ENCODE measurements at regions not wholly inside any gene's neighbourhood (a gene's known extent, or its start where the extent isn't known, plus 50 kb on each side); places are given as distances from the start of the nearest gene placed in this dataset.
"Not testable (repeated sequence)": the region's sequence is repeated elsewhere in the genome, so short reads cannot be mapped to it uniquely, and the experiment has no call there.

DNA sequence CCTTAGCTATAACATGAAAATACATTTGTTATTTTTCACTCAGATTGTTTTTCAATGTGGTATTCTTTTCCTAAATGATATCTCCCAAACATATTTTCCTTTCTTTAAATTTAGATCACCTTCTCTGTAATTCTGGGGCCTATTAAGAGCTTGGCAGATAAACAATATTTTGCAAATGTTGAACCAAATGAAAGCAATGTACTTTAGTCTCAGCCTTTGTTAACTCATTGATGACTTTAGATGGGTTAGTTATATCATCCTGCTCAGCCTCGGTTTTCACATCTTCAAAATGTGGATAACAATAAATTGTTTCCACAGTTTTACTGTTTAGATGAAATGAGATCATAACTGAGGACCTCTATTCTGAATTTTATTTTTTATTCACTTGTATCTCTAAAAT lies 1205.2 kb downstream of the SUCLG1 start:
- Histone ChIP-seq H3K9me3 (ENCODE audit: low read depth, low read length, poor library complexity, severe bottlenecking) (peaks cover 24% of the 10 kb centered on the region), H3K4me1 (ENCODE audit: insufficient read depth, low read length, poor library complexity, severe bottlenecking) (no peaks in the 10 kb centered on the region), H3K36me3 (ENCODE audit: insufficient read depth, low read length, poor library complexity, severe bottlenecking) (no peaks in the 10 kb centered on the region), H3K27ac (ENCODE audit: low read depth, low read length, poor library complexity, severe bottlenecking) (no peak overlapping the region), H3K27me3 (replicated peaks; ENCODE audit: insufficient read depth, low read depth, low read length, poor library complexity) (no peaks in the 10 kb centered on the region), H3K4me3 (ENCODE audit: low read depth, low read length, poor library complexity, severe bottlenecking) (no peak overlapping the region)
- DNase-seq (ENCODE audit: low spot score): no peak
- BruUV-seq (replicated peaks): no TSS peak
- intact Hi-C loops (cut with micrococcal nuclease; ENCODE audit: unreplicated experiment): no loop called here
- TF ChIP-seq, protein P1, sequence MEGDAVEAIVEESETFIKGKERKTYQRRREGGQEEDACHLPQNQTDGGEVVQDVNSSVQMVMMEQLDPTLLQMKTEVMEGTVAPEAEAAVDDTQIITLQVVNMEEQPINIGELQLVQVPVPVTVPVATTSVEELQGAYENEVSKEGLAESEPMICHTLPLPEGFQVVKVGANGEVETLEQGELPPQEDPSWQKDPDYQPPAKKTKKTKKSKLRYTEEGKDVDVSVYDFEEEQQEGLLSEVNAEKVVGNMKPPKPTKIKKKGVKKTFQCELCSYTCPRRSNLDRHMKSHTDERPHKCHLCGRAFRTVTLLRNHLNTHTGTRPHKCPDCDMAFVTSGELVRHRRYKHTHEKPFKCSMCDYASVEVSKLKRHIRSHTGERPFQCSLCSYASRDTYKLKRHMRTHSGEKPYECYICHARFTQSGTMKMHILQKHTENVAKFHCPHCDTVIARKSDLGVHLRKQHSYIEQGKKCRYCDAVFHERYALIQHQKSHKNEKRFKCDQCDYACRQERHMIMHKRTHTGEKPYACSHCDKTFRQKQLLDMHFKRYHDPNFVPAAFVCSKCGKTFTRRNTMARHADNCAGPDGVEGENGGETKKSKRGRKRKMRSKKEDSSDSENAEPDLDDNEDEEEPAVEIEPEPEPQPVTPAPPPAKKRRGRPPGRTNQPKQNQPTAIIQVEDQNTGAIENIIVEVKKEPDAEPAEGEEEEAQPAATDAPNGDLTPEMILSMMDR (conservative IDR thresholded peaks at IDR 0.05; ENCODE audit: low read depth, low read length): no peak
- TF ChIP-seq EZH2 (IDR thresholded peaks at IDR 0.05; ENCODE audit: borderline replicate concordance, low read depth, low read length, poor library complexity, severe bottlenecking): no peak
- POLR2A ChIA-PET (ENCODE audit: low non-redundant PET): no interaction called here
- CTCF ChIA-PET: no interaction called here

DNA sequence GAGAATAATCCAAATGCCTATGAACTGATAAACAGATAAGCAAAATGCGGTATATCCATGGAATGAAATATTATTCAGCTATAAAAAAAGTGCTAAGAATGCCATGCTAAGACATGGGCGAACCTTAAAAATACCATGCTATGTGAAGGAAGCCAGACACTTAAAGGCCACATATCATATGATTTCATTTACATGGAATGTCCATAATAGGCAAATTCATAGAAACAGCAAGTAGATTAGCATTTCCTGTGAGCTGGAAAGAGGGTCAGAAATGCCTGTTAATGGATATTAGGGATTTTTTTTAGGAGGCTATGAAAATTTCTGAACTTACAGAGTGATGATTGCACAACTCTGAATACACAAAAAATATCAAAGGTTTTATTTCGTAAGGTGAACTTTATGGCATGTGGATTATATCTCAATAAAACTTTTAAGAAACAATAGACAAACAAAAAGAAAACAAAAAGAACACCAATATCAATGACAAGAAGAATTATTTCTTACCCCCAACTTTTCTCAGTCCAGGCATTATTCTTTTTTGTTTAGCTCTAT lies 1207.7 kb downstream of the SUCLG1 start:
- Histone ChIP-seq H3K27ac (ENCODE audit: low read depth, low read length, poor library complexity, severe bottlenecking) (no peak overlapping the region), H3K4me3 (ENCODE audit: low read depth, low read length, poor library complexity, severe bottlenecking) (no peak overlapping the region), H3K27me3 (replicated peaks; ENCODE audit: insufficient read depth, low read depth, low read length, poor library complexity) (no peaks in the 10 kb centered on the region), H3K9me3 (ENCODE audit: low read depth, low read length, poor library complexity, severe bottlenecking) (peaks cover 22% of the 10 kb centered on the region), H3K36me3 (ENCODE audit: insufficient read depth, low read length, poor library complexity, severe bottlenecking) (no peaks in the 10 kb centered on the region), H3K4me1 (ENCODE audit: insufficient read depth, low read length, poor library complexity, severe bottlenecking) (no peaks in the 10 kb centered on the region)
- ChIA-PET POLR2A (ENCODE audit: low non-redundant PET) (no interaction called here), CTCF (no interaction called here)
- TF ChIP-seq, protein P1 (conservative IDR thresholded peaks at IDR 0.05; ENCODE audit: low read depth, low read length): no peak
- TF ChIP-seq EZH2 (IDR thresholded peaks at IDR 0.05; ENCODE audit: borderline replicate concordance, low read depth, low read length, poor library complexity, severe bottlenecking): no peak
- no peak for DNase-seq (ENCODE audit: low spot score)
- intact Hi-C loops (cut with micrococcal nuclease; ENCODE audit: unreplicated experiment): no loop called here
- BruUV-seq (replicated peaks): no TSS peak

DNA sequence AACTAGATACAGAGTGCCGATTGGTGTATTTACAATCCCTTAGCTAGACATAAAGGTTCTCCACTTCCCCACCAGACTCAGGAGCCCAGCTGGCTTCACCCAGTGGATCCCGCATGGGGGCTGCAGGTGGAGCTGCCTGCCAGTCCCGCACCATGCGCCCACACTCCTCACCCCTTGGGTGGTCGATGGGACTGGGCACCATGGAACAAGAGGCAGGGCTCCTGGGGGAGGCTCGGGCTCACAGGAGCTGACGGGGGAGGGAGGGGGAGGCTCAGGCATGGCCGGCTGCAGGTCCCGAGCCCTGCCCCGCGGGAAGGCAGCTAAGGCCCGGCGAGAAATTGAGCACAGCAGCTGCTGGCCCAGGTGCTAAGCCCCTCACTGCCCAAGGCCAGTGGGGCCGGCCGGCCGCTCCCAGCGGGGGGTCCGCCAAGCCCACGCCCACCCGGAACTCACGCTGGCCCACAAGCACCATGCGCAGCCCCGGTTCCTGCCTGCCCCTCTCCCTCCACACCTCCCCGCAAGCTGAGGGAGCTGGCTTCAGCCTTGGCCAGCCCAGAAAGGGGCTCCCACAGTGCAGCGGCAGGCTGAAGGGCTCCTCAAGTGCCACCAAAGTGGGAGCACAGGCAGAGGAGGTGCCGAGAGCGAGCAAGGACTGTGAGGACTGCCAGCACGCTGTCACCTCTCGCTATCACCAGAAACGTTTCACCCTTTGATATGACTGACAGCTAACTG lies 1213.1 kb downstream of the SUCLG1 start:
- H3K27me3 ChIP-seq (replicated peaks; ENCODE audit: insufficient read depth, low read depth, low read length, poor library complexity); BruUV-seq (replicated peaks); intact Hi-C loops (cut with micrococcal nuclease; ENCODE audit: unreplicated experiment); H3K27ac ChIP-seq (ENCODE audit: low read depth, low read length, poor library complexity, severe bottlenecking); POLR2A ChIA-PET (ENCODE audit: low non-redundant PET); H3K4me3 ChIP-seq (ENCODE audit: low read depth, low read length, poor library complexity, severe bottlenecking); DNase-seq (ENCODE audit: low spot score); CTCF ChIA-PET; H3K36me3 ChIP-seq (ENCODE audit: insufficient read depth, low read length, poor library complexity, severe bottlenecking); H3K4me1 ChIP-seq (ENCODE audit: insufficient read depth, low read length, poor library complexity, severe bottlenecking): not testable (repeated sequence)
- H3K9me3 ChIP-seq (ENCODE audit: low read depth, low read length, poor library complexity, severe bottlenecking): peaks cover 15% of the 10 kb centered on the region

DNA sequence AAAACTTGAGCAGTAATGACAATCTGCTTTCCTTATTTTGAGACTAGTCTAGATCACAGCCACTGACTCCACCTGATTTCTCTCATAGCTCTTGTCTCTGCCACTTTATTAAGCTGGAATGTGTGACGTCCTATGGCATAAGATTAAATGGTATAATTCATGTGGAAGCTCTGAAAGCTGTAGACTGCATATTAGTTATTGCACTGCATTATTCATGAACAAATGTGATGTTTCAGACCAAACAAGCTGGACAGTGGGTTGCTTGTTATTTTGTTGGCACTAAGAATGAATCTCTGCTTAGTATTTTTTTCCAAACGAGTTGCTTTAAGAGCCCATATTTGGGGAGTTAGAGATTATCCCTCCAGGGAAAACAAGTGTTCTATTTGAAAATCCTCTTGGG lies 1218.5 kb downstream of the SUCLG1 start:
- intact Hi-C loops (cut with micrococcal nuclease; ENCODE audit: unreplicated experiment): no loop called here
- peaks cover 19% of the 10 kb centered on the region for H3K9me3 ChIP-seq (ENCODE audit: low read depth, low read length, poor library complexity, severe bottlenecking)
- no peaks in the 10 kb centered on the region for H3K27me3 ChIP-seq (replicated peaks; ENCODE audit: insufficient read depth, low read depth, low read length, poor library complexity)
- no peak overlapping the region for H3K4me3 ChIP-seq (ENCODE audit: low read depth, low read length, poor library complexity, severe bottlenecking)
- POLR2A ChIA-PET (ENCODE audit: low non-redundant PET): no interaction called here
- BruUV-seq (replicated peaks): no TSS peak
- H3K36me3 ChIP-seq (ENCODE audit: insufficient read depth, low read length, poor library complexity, severe bottlenecking): no peaks in the 10 kb centered on the region
- no peak overlapping the region for H3K27ac ChIP-seq (ENCODE audit: low read depth, low read length, poor library complexity, severe bottlenecking)
- CTCF ChIA-PET: no interaction called here
- no peaks in the 10 kb centered on the region for H3K4me1 ChIP-seq (ENCODE audit: insufficient read depth, low read length, poor library complexity, severe bottlenecking)
- DNase-seq (ENCODE audit: low spot score): no peak
- no peak for TF ChIP-seq EZH2 (IDR thresholded peaks at IDR 0.05; ENCODE audit: borderline replicate concordance, low read depth, low read length, poor library complexity, severe bottlenecking)
- TF ChIP-seq, protein P1 (conservative IDR thresholded peaks at IDR 0.05; ENCODE audit: low read depth, low read length): no peak

Measured in A673 (cell line).